NCI-H1105 (cell line): ENCODE measurements at regions not wholly inside any gene's neighbourhood (a gene's known extent, or its start where the extent isn't known, plus 50 kb on each side); places are given as distances from the start of the nearest gene placed in this dataset.
"Not testable (repeated sequence)": the region's sequence is repeated elsewhere in the genome, so short reads cannot be mapped to it uniquely, and the experiment has no call there.

Experiments used
- DNase-seq: peaks from one replicate; lab custom pipeline; 2025; lab: John Stamatoyannopoulos, UW

DNA sequence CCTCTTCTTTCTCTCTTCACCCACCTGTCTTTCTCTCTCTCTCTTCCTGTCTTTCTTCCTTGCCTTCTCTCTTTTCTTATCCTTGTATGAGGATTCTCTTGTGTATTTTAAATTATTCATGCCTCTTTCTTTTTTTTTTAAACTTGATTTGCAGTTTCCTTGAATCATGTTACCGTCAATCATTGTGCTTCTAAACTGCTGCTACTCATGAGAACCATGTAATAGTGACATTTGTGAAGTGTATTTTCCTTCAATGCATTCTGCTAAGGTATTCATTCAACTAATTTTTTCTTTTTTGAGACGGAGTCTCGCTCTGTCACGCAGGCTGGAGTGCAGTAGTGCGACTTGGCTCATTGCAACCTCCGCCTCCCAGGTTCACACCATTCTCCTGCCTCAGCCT, 539.1 kb upstream of the BRINP3 start:
- no peak for DNase-seq

DNA sequence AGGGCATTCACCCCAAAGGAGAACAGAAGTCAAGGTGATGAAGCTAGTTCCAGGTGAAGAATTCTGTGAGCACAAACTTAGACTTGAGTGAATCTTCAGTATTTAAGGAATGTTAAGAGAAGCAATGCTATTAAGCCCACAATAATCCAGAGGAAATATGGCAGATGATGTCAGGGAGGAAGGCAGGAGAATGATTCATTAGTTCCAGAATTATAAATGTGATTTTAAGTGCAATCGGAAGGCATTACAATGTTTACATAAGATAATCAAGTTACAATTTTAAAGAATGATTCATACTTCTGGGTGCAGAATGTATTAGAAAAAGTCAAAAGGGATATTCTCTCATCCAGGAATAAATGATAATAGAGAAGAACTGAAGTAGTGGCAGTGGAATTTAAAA, 545.2 kb upstream of the BRINP3 start:
- no peak for DNase-seq

DNA sequence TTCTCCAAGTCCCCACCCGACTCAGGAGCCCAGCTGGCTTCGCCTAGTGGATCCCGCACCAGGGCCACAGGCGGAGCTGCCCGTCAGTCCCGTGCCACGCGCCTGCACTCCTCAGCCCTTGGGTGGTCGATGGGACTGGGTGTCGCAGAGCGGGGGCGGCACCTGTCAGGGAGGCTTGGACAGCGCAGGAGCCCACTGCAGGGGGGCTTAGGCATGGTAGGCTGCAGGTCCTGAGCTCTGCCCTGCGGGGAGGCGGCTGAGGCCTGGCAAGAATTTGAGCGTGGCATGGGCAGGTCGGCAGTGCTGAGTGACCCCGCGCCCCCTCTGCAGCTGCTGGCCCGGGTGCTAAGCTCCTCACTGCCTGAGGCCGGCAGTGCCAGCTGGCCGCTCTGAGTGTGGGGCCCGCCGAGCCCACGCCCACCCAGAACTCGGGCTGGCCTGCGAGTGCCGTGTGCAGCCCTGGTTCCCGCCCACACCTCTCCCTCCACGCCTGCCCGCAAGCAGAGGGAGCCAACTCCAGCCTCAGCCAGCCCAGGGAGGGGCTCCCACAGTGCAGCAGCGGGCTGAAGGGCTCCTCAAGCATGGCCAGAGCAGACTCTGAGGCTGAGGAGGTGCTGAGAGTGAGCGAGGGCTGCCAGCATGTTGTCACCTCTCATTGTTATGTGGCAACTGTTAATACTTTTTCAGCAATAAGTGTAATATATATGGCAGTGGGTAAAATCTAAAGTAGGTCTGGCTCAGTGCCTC, 548.4 kb upstream of the BRINP3 start:
- DNase-seq, result no peak

DNA sequence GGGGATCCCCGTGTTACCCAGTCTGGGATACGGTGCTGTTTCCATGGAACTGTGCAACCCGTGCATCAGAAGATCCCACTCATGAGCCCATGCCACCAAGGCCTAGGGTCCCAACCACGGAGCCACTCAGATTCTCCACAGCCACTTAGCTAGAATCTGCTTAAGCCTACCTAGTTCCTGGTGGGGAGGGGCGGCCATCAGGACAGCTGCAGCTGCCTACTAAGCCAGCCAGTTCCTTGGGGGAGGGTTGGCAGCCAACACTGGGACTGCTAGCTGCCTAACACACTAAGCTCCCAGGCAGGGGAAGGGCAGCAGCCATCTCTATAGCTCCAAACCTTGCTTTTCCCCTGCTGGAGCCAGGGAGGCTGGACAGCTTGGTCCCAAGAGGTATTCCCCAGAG, 549.2 kb upstream of the BRINP3 start:
- DNase-seq, result no peak

DNA sequence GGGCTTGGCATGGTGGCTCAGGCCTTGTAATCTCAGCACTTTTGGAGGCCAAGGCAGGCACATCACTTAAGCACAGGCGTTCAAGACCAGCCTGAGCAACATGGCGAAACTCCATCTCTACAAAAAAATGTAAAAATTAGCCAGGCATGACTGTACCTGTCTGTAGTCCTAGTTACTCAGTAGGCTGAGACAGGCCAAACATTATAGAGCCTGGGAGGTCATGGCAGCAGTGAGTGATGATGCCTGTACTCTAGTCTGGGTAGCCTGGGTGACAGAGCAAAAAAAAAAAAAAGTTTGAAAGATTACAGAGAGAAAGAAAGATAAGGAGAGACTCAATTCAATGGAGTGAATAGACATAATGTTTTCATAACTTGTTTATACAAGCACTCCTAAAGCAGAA, 556.5 kb upstream of the BRINP3 start:
- no peak for DNase-seq

DNA sequence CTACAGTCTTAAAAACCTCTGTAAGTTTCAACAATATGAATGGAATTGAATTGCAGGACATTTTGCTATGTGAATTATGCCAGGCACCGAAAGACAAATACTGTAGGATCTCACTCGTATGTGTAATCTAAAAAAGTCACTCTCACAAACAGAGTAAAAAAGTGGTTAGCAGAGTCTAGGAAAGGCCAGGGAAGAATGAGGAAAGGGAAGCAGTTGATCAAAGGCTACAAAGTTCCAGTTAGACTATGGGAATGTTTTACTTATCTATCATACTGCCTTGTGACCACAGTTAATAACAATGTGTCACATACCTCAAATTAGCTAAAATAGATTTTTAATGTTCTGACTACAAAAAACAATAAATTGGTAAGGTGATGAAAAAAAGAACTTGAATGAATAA, 565.4 kb upstream of the BRINP3 start:
- no peak for DNase-seq

DNA sequence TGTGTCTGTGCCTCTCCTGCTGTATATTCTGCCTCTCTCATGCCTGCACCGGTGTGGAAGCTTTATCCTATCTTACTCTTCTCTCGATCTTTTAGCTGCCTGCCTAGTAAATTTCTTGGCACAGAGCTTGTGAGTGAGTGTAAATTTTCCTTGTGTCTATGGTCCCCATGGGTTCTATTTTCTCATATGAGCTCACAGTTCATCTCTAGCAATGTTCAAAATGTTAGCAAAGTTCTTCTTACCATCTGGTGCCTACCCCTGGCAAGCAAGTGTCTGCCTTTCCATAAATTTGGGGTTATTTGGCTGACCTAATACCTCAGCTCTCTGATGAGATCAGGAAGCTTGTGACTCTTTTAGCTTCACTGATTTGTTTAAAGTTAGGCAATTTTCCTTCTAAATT, 572.1 kb upstream of the BRINP3 start:
- DNase-seq, result no peak

DNA sequence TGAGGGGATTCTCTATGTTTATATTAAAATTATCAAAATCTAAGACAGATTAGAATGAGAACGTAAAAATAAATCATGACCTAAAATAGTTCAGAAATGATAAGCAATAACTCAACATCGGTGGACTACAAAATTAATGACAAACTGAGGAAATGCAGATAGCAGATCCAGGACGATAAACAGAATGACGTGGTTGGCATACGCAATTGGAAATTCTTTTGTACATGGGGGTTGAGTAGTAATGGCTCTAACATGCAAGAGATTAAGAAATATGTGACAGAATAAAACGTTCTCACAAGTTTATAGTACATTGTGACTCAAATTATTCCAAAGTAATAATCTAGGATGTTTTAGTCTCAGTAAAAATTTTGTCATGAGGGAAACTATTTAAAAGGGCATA, 575.2 kb upstream of the BRINP3 start:
- DNase-seq, result no peak

DNA sequence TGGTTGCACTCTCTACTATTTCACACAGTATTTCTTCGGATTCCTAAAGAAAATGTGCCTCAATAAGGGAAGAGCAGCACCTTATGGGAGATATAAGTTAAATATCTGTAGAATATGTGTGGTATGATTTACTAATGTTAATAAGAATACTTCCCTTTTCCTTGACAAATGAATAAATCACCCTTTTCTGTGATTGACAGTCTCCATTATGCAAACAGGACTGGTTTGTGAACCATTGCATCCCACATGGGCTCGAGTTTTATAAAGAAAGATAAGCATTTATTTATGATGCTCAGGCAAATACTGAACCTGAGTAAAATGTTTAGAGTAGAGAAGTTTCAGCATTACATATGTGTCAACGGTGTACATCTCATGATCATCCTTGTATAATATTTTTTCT, 587.7 kb upstream of the BRINP3 start:
- no peak for DNase-seq

DNA sequence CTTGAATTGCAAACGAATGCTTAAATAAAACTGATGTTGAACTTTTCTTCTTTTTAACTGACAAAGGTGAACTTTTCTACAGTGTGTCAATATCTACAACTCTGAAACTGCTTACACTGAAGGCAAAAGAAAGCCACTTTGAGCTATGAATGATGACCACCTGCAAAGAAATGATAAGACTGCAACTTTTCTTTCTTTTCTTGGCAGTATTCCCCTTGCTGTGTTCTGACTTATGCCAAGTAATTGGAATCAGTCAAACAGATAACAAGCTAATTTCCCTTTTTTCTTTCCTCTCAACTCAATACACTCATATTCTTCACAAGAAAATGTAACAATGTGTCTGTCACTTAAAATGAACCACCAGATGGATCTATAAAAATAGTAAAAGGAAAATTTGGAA, 588.1 kb upstream of the BRINP3 start:
- DNase-seq, result no peak

DNA sequence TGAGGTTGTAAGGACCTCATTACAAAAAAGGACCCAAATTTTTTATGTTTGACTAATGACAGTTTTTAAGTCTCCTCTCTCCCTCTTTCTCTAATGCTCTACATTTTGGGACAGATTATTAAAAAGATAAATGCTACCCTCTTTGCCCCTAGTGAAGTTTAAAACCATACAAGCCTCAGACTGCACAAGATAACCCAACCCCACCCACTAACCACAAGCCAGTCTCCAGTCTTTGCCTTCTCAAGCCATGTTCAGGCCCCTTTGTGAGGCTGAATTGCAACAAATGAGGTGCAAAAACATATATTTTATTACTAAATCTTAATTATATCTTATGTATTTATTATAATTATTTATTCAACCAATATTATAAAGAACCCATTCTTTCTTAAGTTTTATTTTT, 597.2 kb upstream of the BRINP3 start:
- DNase-seq, result no peak

DNA sequence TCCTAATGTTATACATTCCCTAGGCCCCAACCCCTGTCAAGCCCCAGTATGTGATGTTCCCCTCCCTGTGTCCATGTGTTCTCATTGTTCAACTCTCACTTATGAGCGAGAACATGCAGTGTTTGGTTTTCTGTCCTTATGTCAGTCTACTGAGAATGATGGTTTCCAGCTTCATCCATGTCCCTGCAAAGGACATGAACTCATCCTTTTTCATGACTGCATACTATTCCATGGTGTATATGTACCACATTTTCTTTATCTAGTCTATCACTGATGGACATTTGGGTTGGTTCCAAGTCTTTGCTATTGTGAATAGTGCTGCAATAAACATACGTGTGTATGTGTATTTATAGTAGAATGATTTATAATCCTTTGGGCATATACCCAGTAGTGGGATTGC, 605.4 kb upstream of the BRINP3 start:
- DNase-seq, result not testable (repeated sequence)

DNA sequence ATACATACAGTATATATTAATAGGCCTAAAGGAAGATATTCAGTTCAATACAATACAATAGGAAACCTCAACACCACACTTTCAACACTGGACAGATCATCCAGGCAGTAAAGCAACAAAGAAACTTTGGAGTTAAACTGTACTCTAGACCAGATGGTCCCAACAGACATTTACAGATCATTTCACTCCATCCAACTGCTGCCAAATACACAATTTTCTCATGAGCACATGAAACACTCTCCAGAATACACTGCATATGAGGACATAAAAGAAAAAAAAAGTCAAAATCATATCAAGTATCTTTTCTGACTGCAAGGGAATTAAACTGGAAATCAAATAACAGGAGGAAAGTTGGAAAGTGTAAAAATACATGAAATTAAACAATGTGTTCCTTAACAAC, 607.5 kb upstream of the BRINP3 start:
- DNase-seq, result no peak

DNA sequence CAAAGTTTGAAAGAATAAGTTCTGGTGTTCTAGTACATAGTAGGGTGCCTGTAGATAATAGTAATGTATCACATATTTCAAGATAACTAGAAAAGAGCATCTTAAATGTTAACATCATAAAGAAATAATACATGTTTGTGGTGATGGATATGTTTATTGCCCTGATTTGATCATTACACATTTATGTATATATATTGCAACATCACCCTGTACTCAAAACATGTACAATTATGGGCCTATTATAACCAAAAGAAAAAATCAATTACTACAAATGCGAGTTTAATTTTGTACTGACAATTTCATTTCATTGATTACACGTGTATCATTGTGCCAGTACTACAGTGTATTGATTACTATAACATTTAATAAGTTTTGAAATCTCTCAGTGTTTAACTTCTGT, 609.2 kb upstream of the BRINP3 start:
- no peak for DNase-seq

DNA sequence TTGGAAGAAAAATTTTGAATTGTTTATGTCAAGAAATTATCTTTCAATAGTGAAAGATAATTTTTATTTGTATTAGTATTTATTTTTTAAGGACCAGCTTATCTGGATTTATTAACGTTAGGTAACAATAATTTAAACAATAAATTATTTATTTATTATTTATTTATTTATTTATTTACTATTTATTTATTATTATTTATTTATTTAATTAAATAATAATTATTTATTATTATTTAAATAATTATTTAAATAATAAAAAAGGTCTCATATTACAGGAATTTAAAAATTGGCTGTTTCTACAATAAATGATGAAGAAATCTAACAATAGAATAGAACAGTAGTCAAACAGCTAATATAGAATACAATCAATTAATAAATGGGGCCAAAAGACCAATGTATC, 618.7 kb upstream of the BRINP3 start:
- no peak for DNase-seq

DNA sequence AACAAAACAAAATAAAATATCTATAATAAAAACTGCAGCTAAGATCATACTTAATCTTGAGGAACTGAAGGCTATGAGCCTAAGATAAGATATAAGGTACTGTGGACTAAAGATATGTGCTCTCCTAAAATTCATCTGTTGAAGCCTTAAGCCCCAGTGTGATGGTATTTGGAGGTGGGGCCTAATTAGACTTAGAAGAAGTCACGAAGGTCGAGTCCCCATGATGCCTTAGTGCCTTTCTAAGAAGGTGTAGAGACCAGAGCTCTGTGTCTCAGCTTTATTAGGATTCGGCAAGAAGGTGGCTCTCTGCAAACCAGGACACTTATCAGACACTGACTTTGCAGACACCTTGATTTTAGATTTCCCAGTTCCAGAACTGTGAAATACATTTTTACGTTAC, 622.0 kb upstream of the BRINP3 start:
- no peak for DNase-seq

DNA sequence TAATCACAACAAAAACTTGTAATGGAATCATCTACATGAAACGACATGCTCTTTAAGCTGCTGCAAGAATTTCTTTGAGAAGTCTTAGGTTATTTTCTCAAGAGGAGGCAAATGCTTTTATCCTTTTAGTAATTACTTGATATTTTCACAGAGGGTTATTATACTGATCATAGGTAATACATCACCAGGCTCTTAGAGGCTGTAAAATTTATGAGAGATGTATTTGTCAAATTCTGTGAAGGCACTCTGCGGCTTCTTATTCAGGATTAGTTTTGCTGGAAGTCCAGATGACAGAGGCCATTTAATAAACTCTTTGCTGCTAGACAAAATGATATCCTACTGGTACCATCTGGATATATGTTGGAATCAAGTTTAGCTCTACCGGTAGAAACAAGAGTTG, 624.3 kb upstream of the BRINP3 start:
- DNase-seq, result no peak

DNA sequence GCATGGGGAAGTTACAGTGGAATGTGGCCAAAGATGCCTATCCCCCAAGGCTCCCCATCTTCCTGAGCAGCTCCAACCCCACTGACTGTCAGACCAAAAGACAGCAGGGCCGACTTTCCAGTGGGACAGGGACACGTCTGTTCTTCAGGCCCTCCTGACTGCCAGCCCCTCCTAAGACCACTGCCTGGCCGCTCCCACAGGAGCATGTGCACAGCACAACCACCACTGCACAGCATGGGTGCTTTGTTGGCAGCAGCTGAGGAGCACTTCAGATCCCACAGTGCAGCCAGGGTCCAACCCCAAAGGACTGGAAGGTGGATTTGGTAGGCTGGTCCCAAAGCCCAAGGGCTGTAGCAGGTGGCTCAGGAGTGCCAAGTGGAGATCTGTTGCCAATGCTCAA, 648.3 kb upstream of the BRINP3 start:
- no peak for DNase-seq

DNA sequence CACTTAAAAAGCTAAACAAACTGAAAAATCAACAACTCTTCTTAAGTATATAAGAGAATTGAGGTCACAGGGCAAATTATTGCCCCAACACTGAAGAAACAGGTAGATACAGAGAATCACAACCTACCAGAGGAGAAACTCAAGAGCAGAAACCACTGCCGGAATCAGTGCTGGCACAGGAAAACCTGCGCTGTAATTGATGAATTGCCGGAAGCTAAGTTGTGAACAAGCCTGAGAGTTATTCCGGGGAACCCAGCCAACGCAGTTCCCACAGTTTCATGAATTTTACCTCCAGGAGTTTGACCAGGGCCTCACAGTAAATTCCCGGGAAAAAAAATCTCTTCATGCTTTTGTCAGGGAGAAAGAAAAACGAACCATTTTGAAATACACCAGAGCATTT, 657.1 kb upstream of the BRINP3 start:
- DNase-seq, result no peak

DNA sequence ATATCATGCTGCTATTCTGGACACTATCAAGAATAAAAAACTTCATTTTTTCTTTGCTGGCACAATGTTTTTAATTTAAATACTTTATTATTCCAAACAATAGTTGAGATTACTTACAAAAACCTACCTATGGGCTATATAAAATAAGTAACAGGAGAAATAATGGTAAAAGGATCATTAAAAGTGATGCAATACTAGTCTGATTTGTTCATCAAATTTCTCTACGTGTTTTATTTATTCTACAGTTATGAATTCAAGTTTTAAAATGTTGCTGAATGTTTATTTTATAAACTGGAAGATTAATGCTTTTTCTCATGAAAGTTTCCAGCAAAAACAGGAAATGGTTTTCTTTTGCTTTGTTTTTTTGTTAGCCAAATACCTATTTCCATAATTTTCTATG, 662.4 kb upstream of the BRINP3 start:
- no peak for DNase-seq

DNA sequence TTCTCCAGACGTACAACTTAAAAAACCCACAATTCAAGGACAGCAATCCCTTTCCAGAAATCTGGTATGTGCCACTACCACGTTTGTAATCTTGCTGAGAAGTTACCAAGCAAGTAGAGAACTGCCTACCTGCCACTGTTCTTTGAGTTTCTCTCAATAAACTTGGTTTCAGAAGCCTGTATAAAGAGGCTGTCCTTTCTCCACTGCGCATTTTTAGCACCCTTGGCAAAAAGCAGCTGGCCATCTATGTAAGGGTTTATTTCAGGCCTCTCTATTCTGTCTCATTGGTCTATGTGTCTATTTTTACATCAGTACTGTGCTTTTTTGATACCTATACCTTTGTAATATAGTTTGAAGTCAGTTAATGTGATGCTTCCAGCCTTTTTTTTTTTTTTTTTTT, 665.1 kb upstream of the BRINP3 start:
- DNase-seq, result no peak

DNA sequence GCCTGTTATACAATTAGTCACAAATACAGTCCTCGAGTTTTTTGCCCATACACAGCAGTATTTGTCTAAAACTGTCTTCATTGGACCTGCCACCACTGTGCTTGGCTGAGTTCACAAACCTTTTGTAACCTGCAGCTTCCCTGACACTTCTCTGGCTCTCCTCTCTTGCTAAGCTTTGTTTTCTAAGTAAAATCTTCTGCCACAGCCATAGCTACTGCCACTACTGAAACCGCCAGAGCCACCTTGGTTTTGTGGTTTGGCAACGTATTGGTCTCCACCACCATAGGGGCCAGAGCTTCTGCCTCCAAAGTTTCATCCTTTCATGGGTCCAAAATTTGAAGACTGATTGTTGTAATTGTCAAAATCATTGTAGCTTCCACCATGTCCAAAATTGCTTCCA, 668.2 kb upstream of the BRINP3 start:
- DNase-seq, result no peak

DNA sequence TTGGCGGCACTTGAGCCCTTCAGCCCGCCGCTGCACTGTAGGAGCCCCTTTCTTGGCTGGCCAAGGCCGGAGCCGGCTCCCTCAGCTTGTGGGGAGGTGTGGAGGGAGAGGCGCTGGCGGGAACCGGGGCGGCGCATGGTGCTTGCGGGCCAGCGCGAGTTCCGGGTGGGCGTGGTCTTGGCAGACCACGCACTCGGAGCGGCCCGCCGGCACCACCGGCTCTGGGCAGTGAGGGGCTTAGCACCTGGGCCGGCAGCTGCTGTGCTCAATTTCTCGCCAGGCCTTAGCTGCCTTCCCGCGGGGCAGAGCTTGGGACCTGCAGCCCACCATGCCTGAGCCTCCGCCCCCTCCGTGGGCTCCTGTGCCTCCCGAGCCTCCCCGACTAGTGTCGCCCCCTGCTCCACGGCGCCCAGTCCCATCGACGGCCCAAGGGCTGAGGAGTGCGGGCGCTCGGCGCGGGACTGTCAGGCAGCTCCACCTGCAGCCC, 673.7 kb upstream of the BRINP3 start:
- DNase-seq, result no peak

DNA sequence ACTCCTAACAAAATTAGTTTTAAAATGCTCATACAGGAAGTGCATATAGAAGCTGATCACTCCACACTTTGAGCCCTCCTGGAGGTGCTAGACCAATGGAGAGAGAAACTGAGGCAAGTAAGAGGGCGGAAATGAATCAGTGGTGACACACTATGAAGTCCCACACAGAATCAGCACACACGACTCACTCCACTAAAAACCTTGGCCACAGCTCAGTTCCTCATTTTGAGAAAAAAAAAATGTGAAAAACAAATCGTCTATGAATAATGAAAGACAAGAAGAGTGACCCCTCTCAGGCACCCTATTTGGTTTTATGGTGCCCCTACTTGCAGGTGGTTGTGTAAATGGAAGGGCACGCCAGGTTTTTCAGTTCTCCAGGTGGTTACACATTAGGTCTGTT, 675.1 kb upstream of the BRINP3 start:
- DNase-seq, result no peak

DNA sequence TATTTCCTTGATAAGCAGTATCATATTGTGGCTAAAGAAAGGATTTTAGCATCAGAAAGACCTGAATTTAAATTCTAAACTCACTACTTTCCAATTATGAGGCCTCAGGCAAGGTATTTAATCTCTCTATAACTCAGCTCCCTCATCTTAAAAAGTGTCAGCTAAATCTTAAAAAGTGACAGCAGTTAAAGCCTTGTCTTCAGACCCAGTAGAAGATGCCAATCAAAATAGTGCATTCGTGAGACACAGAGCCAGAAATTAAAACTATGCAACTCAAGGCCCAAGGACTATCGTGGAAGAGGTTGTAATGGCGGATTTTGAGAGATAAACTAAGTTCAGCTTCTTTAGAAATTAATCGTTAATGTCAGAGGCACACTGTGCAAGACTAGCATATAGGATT, 677.5 kb upstream of the BRINP3 start:
- no peak for DNase-seq
